CD4-positive, alpha-beta T cell treated with Interleukin-2 at 100 ng/mL for 4 hours (primary cell): ENCODE measurements at regions not wholly inside any gene's neighbourhood (a gene's known extent, or its start where the extent isn't known, plus 50 kb on each side); places are given as distances from the start of the nearest gene placed in this dataset.

ENCODE experiments used
- DNase-seq: peaks from one replicate; pipeline ENCODE4 v3.0.0-alpha.2; 2020; ENCODE audit warnings: low spot score

- no peak for DNase-seq
Measured at GRCh38 chr1:232382671-232383070, 247.3 kb downstream of the SIPA1L2 start.

DNA sequence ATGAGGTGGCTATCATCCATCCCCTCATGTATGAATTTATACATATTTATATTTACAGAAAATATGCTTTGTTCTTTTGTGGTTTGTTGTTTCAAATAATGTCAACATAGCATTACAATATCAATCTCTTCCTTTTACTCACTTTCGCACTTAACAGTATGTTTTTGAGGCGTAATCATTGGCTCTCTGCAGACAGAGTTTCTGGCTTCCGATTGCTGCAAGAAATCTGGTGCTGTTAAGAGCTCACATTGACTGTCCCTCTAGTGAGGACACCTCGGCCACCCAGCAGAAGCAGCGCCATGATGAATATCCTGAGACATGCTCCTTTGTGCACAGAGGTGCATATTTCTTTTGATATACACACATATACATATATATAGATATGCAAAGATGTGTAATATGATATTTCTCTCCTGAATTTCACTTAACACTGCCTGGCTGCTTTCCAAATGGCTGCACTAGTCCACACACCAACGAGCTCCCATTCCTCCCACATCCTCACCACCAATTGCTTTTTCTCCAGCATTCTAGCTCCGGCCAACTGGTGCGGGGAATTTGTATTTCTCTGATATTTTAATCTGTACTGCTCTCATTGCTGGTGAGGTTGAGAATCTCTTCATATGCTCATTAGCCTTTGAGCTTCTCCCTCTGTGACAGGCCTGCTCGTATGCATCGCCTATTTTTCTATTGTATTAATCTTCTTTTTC lies 248.4 kb downstream of the SIPA1L2 start:
- DNase-seq, result no peak

- no peak for DNase-seq
Measured at GRCh38 chr1:232380596-232380995, 249.3 kb downstream of the SIPA1L2 start.

- no peak for DNase-seq
Measured at GRCh38 chr1:232380131-232380530, 249.8 kb downstream of the SIPA1L2 start.

- no peak for DNase-seq
Measured at GRCh38 chr1:232379063-232379434, 250.9 kb downstream of the SIPA1L2 start.

DNA sequence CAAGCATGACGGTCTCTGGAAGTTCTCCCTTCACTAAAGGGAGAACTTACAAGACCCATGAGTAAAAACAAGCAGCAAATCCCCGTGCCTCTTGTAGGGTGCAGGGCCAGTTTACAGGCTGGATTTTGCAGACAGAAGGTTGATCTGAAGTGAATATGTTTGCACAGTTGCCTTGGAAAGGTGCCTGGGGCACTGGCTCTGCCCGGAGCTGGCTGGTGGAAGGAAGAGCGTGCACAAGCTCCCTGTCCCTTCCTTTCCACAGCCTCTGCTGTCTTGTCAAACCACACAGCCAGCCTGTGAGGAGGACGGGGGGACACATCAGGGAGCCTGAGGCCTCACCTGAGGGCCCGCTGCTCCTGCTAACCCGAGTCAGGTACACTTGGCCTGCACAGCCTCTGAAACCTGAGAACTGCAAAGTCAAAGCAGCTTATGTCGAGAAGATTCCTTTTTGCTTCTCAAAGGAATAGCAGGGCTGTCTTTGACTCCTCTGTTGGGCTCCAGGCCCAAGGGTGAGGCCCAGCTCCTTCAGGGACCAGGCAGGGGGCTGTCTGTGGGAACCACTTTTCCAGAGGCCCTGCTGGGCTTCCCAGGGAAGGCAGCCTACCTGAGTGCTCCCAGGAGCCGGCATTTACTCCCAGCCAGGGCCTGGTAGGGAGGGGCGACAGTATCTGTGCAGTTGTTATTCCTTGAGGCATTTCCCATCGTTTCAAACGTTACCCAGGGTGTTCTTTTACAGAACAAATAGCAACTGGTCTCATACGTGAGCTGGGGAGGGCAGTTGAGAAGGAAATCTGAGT lies 251.5 kb downstream of the SIPA1L2 start:
- no peak for DNase-seq

GRCh38 chr1:232377494-232377770 lies 252.5 kb downstream of the SIPA1L2 start:
- DNase-seq, result no peak

GRCh38 chr1:232376632-232377493 lies 253.1 kb downstream of the SIPA1L2 start:
- DNase-seq, result no peak

- DNase-seq, result no peak
Measured at GRCh38 chr1:232372841-232373440, 257.0 kb downstream of the SIPA1L2 start.

- no peak for DNase-seq
Measured at GRCh38 chr1:232372431-232372830, 257.5 kb downstream of the SIPA1L2 start.

- DNase-seq, result no peak
Measured at GRCh38 chr1:232369451-232370296, 260.3 kb downstream of the SIPA1L2 start.

DNA sequence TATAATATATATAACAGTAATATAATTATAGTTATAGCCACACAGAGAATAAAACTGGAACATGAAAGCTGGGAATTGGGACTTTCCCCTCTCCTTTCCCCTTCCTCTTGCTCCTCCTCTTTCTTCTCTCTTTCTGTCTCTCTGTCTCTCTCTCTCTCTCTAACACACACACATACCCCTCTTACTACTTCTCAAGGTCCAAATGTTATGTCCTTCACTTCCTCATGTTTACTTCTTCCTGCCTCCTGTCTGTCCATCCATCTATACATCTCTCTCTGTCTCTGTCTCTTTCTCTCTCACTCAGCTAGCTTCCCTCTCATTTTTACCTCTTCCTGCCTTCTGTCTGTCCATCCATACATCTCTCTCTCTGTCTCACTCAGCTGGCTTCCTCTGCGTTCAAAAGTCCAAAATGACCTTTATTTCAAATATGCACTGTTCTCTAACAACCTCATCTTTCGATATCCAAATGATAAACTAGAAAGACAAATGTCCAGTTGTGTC lies 261.1 kb downstream of the SIPA1L2 start:
- no peak for DNase-seq

- no peak for DNase-seq
Measured at GRCh38 chr1:232367293-232367692, 262.6 kb downstream of the SIPA1L2 start.

GRCh38 chr1:232364654-232365382 lies 265.1 kb downstream of the SIPA1L2 start:
- DNase-seq, result no peak

DNA sequence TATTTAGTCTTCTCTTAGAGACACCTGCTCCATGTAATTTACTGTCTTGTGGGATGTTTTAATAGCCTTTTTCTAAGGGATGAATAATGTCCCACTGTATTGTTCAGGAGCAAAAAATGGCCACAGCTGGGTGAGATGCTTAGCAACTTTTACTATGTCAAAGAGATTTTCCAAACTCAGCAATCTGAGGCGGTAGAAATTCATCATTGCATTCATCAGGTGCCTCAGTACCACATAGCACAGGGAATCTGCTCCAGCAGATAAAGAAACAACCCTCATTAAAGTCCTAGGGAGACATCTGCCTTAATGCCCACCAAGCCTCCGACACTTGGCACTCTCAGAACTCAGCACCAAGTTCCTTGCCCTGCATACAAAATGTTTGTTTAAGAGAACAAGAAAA lies 266.9 kb downstream of the SIPA1L2 start:
- no peak for DNase-seq

- DNase-seq, result no peak
Measured at GRCh38 chr1:232357416-232357815, 272.5 kb downstream of the SIPA1L2 start.

DNA sequence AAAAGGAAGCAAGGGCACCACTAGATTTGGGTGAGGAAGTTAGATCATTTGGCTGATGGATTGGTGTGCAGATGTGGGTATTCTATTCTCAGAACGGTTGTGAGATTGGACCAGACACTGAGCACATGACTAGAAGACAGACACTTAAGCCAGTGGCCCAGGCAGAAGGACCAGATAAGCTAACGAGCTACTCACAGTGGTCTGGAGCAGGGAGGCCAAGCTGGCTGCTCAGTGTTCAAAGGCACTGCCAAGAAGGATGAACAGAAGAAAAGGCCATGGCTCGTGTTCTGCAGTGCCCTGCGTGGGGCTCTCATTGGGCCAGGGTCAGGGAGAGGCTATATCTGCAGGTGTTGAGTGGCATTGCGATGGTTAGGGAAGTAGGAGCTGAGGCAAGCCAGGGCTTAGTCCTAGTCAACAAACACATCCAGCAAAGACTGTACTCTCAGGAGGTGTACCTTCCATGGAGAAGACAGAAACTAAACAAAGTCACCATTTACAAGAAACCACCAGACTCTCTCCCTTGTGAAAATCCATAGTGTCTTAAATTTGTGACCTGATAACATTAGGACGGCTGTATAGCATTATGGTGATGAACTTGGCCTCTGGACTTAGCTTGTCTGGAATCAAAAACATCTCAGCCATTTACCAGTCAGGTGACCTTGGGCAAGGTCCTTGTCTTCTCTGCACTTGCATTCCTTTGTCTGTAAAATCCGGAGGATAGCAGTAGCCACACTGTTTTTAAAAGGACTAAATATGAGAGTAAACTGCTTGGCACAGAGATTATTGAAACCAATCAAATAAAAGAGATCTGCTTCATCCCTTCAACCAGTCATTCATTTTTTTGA lies 274.5 kb downstream of the SIPA1L2 start:
- DNase-seq, result no peak

- DNase-seq, result no peak
Measured at GRCh38 chr1:232353001-232353400, 276.9 kb downstream of the SIPA1L2 start.

DNA sequence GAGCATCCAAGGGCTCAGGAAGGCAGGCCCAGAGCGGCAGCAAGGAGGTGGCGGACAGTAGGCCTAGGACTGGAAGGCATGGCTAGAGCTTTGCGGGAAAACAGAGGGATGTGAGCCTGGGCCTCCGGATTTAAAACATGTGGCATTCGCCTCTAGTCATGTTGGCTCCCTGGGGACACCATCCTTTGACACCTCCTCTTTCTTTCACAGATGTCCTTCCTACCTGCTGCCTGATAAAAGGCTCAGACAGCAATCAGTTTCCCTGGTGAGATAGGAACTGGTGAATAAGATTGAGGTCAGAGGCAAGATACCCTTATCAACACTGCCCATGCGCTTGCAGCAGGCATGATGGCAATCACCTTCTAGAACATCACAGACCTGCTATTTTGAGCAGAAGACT lies 277.6 kb downstream of the SIPA1L2 start:
- no peak for DNase-seq

DNA sequence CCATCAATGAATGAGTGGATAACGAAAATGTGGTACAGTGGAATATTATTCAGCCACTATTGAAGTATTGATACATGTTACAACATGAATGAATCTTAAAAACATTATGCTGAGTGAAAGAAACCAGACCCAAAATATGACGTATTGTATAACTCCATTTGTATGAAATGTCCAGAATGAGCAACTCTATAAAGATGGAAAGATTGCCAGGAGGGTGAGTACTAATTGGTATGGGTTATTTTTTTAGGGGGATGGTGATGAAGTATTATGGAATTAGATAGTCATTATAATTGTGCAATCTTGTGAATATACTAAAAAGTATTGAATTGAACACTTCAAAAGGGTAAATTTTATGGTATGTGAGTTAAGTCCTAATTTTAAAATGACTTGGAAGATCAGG lies 278.6 kb downstream of the SIPA1L2 start:
- no peak for DNase-seq
